ENCODE measurements at regions not wholly inside any gene's neighbourhood (a gene's known extent, or its start where the extent isn't known, plus 50 kb on each side); places are given as distances from the start of the nearest gene placed in this dataset.

- no peak for TF ChIP-seq CTCF (IDR thresholded peaks at IDR 0.05)
- intact Hi-C loops (cut with DNase I), result no loop called here
- Histone ChIP-seq H3K27me3 (no peaks in the 10 kb centered on the region), H3K4me3 (no peak overlapping the region), H3K4me1 (no peaks in the 10 kb centered on the region), H3K36me3 (no peaks in the 10 kb centered on the region), H3K27ac (no peak overlapping the region), H3K9me3 (no peaks in the 10 kb centered on the region)
- no peak for DNase-seq (ENCODE audit: low spot score in 2 of 2)
Measured at GRCh38 chr17:15133826-15134225, 131.3 kb downstream of the PMP22 start.

DNA sequence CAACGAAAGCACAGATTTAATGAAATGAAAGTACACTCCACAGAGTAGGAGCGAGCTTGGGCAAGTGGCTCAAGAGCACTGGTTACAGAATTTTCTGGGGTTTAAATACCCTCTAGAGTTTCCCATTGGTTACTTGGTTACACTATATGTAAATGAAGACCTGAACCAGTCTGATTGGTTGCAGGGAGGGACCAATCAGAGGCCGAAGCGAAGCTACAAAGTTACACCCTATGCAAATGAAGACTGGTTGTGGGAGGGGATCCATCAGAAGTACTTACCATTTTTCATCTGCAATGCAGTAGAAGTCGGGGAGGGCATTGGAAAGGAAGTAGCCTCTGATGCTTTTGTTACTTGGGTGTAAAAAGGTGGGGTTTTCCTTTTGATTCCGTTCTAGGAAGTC is 132.0 kb downstream of the PMP22 start:
- Histone ChIP-seq H3K4me1 (no peaks in the 10 kb centered on the region), H3K36me3 (no peaks in the 10 kb centered on the region), H3K27ac (no peak overlapping the region), H3K9me3 (no peaks in the 10 kb centered on the region), H3K27me3 (no peaks in the 10 kb centered on the region), H3K4me3 (no peak overlapping the region)
- intact Hi-C loops (cut with DNase I), result no loop called here
- TF ChIP-seq CTCF (IDR thresholded peaks at IDR 0.05), result no peak
- DNase-seq (ENCODE audit: low spot score in 2 of 2), result no peak

DNA sequence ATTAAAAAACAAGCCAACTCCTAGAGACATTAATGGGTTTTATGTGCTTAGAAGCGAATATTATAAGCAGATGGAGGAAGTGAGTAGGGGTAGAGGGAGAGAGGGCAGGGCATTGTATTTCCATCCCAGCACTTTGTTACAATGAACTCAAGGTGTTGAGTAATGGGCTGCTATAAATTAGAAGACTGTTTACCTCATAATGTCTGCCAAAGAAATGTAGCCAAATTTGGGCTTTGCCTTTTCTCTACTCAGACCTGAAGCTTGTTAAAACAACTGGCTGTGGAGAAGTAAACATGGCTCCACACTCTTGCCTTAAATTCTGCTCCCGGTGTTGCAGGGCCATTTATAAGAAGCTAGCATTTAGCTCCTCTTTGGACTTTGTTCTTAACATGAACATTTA is 134.7 kb downstream of the PMP22 start:
- Histone ChIP-seq H3K27ac (no peak overlapping the region), H3K27me3 (no peaks in the 10 kb centered on the region), H3K9me3 (no peaks in the 10 kb centered on the region), H3K4me1 (no peaks in the 10 kb centered on the region), H3K4me3 (no peak overlapping the region), H3K36me3 (no peaks in the 10 kb centered on the region)
- no peak for DNase-seq (ENCODE audit: low spot score in 2 of 2)
- intact Hi-C loops (cut with DNase I), result no loop called here
- no peak for TF ChIP-seq CTCF (IDR thresholded peaks at IDR 0.05)

GRCh38 chr17:15129986-15130385 is 135.1 kb downstream of the PMP22 start:
- no peak for TF ChIP-seq CTCF (IDR thresholded peaks at IDR 0.05)
- no peak overlapping the region for H3K27ac ChIP-seq
- no peaks in the 10 kb centered on the region for H3K9me3 ChIP-seq
- H3K4me3 ChIP-seq, result no peak overlapping the region
- intact Hi-C loops (cut with DNase I), result no loop called here
- no peaks in the 10 kb centered on the region for H3K27me3 ChIP-seq
- no peak for DNase-seq (ENCODE audit: low spot score in 2 of 2)
- H3K36me3 ChIP-seq, result no peaks in the 10 kb centered on the region
- H3K4me1 ChIP-seq, result no peaks in the 10 kb centered on the region

- no peak overlapping the region for H3K4me3 ChIP-seq
- DNase-seq (ENCODE audit: low spot score in 2 of 2), result no peak
- H3K9me3 ChIP-seq, result no peaks in the 10 kb centered on the region
- no peak for TF ChIP-seq CTCF (IDR thresholded peaks at IDR 0.05)
- intact Hi-C loops (cut with DNase I), result no loop called here
- H3K36me3 ChIP-seq, result no peaks in the 10 kb centered on the region
- H3K4me1 ChIP-seq, result no peaks in the 10 kb centered on the region
- no peaks in the 10 kb centered on the region for H3K27me3 ChIP-seq
- H3K27ac ChIP-seq, result no peak overlapping the region
Measured at GRCh38 chr17:15124746-15125145, 140.4 kb downstream of the PMP22 start.

DNA sequence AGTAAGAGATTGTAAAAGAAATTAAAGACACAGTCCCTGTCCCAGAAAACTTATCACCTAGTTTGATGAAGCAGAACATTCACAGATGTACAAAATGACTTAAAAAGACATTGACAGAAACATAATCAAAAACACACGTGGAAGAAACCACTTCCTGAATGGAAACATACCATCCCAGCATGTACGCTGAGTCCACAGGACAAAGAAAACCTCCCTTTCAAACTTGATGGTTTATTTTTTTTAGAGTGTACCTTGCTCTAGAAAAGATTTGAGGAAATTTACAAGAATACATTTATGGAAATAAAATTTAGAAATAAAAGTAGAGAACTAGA is 140.9 kb downstream of the PMP22 start:
- Histone ChIP-seq H3K4me1 (no peaks in the 10 kb centered on the region), H3K4me3 (no peak overlapping the region), H3K36me3 (no peaks in the 10 kb centered on the region), H3K9me3 (no peaks in the 10 kb centered on the region), H3K27ac (no peak overlapping the region), H3K27me3 (no peaks in the 10 kb centered on the region)
- intact Hi-C loops (cut with DNase I), result no loop called here
- no peak for DNase-seq (ENCODE audit: low spot score in 2 of 2)
- no peak for TF ChIP-seq CTCF (IDR thresholded peaks at IDR 0.05)

Measured in ascending aorta (tissue), 2 donors.